Panc1 (cell line): ENCODE measurements at regions not wholly inside any gene's neighbourhood (a gene's known extent, or its start where the extent isn't known, plus 50 kb on each side); places are given as distances from the start of the nearest gene placed in this dataset.

Source experiments
- ATAC-seq: fragments of 200-7000 bp; cut with Tn5 transposase; 2 replicates; pipeline ENCODE4 v1.9.1; 2020; ENCODE audit warnings: mild to moderate bottlenecking, moderate library complexity
- BruUV-seq: library from RNA; stranded (reverse); fragments of 400-500 nt; replicated peaks from 2 replicates; lab custom pipeline; 2021; lab: Mats Ljungman, UMichigan
- CTCF ChIA-PET: fragments of 300-600 bp; sonication (Branson Sonifier 250); formaldehyde crosslinking; loops from one replicate; lab custom pipeline; 2022; ENCODE audit warnings: antibody characterized with exemption; lab: Charles Lee
- POLR2A ChIA-PET: fragments of 300-600 bp; sonication (Branson Sonifier 250); formaldehyde crosslinking; loops from one replicate; lab custom pipeline; 2022; ENCODE audit warnings: antibody characterized with exemption; lab: Charles Lee
- DNase-seq: peaks from one replicate; pipeline ENCODE4 v3.0.0-alpha.2; 2010; ENCODE audit warnings: low read depth, low spot score
- H3K27ac ChIP-seq: 2 replicates; pipeline ENCODE4 v1.5.1; 2011; ENCODE audit warnings: mild to moderate bottlenecking, low read length, inconsistent platforms
- H3K27me3 ChIP-seq: fragments of 200-500 bp; sonication (Bioruptor generic); 2 replicates; pipeline ENCODE4 v1.6.0; 2014; ENCODE audit warnings: low read length, inconsistent platforms; ENCODE audit not compliant: control insufficient read depth, insufficient read depth
- H3K36me3 ChIP-seq: fragments of 200-500 bp; sonication (Bioruptor generic); 2 replicates; pipeline ENCODE4 v1.5.1; 2014; ENCODE audit warnings: inconsistent platforms, mild to moderate bottlenecking, low read length, moderate library complexity; ENCODE audit not compliant: control insufficient read depth, insufficient read depth
- H3K4me1 ChIP-seq: 2 replicates; pipeline ENCODE4 v1.5.1; 2011; ENCODE audit warnings: inconsistent platforms, mild to moderate bottlenecking, low read length, moderate library complexity; ENCODE audit not compliant: control insufficient read depth, insufficient read depth
- H3K4me3 ChIP-seq, 2 experiments: 2 replicates each; pipeline ENCODE4 v1.5.1; 2011 to 2012; ENCODE audit warnings: low read depth in 2 of 2, low read length in 2 of 2, mild to moderate bottlenecking in 2 of 2, inconsistent platforms in 1 of 2, moderate library complexity in 1 of 2
- H3K9me3 ChIP-seq: fragments of 200-500 bp; sonication (Bioruptor generic); 2 replicates; pipeline ENCODE4 v1.5.1; 2014; ENCODE audit warnings: low read depth, mild to moderate bottlenecking, inconsistent platforms, low read length, moderate library complexity; ENCODE audit not compliant: control insufficient read depth, insufficient read depth
- CTCF ChIP-seq: fragments of 450-650 bp; IDR thresholded peaks from 2 replicates; pipeline ENCODE4 v1.5.1; 2017; ENCODE audit warnings: mild to moderate bottlenecking
- POLR2AphosphoS5 ChIP-seq: IDR thresholded peaks from 2 replicates; pipeline ENCODE4 v1.6.1; 2012; ENCODE audit warnings: mild to moderate bottlenecking, low read depth, low read length, moderate library complexity
- REST ChIP-seq, 2 experiments: IDR thresholded peaks; 2 replicates each; pipeline ENCODE4 v1.6.1; 2011 to 2012; ENCODE audit warnings: low read depth in 2 of 2, control low read depth in 1 of 2, low read length in 1 of 2, mild to moderate bottlenecking in 1 of 2, moderate library complexity in 1 of 2; ENCODE audit not compliant: insufficient read depth in 1 of 2
- SIN3A ChIP-seq: IDR thresholded peaks from 2 replicates; pipeline ENCODE4 v1.6.1; 2012; ENCODE audit warnings: low read depth, mild to moderate bottlenecking, low read length, moderate library complexity, borderline replicate concordance; ENCODE audit not compliant: insufficient read depth
- TCF7L2 ChIP-seq: IDR thresholded peaks from 2 replicates; pipeline ENCODE4 v1.6.1; 2011; ENCODE audit warnings: mild to moderate bottlenecking, low read depth, low read length, inconsistent platforms
- in situ Hi-C: cut with HindIII; loops from 2 replicates; pipeline ENCODE4 v1.10.0; 2016; ENCODE audit warnings: low sequenced_read_pairs, low pct_unique_long_range_greater_than_20kb
- intact Hi-C: fragments of 100-400 bp; cut with micrococcal nuclease; formaldehyde crosslinking; loops from one replicate; pipeline ENCODE4 v1.10.0; 2022; ENCODE audit not compliant: unreplicated experiment

GRCh38 chr18:44495151-44495550, 185.5 kb upstream of the SETBP1 start:
- Histone ChIP-seq H3K27me3 (no peaks in the 10 kb centered on the region), H3K9me3 (no peaks in the 10 kb centered on the region), H3K36me3 (no peaks in the 10 kb centered on the region), H3K4me3 (no peak overlapping the region), H3K4me1 (no peaks in the 10 kb centered on the region), H3K27ac (no peak overlapping the region)
- in situ Hi-C loops (no loop called here), intact Hi-C loops (no loop called here)
- ATAC-seq (no peak), DNase-seq (no peak)
- ChIA-PET CTCF (no interaction called here), POLR2A (no interaction called here)
- BruUV-seq = no TSS peak
- TF ChIP-seq CTCF = no peak
- no peak for TF ChIP-seq POLR2AphosphoS5
- TF ChIP-seq REST (IDR thresholded peaks at IDR 0.05; ENCODE audit: insufficient read depth in 1 of 2, low read depth in 2 of 2, low read length in 1 of 2) = no peak
- TF ChIP-seq SIN3A = no peak
- no peak for TF ChIP-seq TCF7L2

- H3K4me3 ChIP-seq = no peak overlapping the region
- ATAC-seq (no peak), DNase-seq (no peak)
- H3K27ac ChIP-seq = no peak overlapping the region
- H3K36me3 ChIP-seq = no peaks in the 10 kb centered on the region
- H3K27me3 ChIP-seq = no peaks in the 10 kb centered on the region
- ChIA-PET CTCF (no interaction called here), POLR2A (no interaction called here)
- no TSS peak for BruUV-seq
- in situ Hi-C loops = no loop called here
- intact Hi-C loops = no loop called here
- no peak for TF ChIP-seq TCF7L2
- no peak for TF ChIP-seq CTCF
- TF ChIP-seq POLR2AphosphoS5 = no peak
- TF ChIP-seq SIN3A = no peak
- no peak for TF ChIP-seq REST (IDR thresholded peaks at IDR 0.05; ENCODE audit: insufficient read depth in 1 of 2, low read depth in 2 of 2, low read length in 1 of 2)
- no peaks in the 10 kb centered on the region for H3K9me3 ChIP-seq
- no peaks in the 10 kb centered on the region for H3K4me1 ChIP-seq
Measured at GRCh38 chr18:44497311-44497710, 183.4 kb upstream of the SETBP1 start.
